ENCODE measurements at regions not wholly inside any gene's neighbourhood (a gene's known extent, or its start where the extent isn't known, plus 50 kb on each side); places are given as distances from the start of the nearest gene placed in this dataset.

- H3K4me1 ChIP-seq (replicated peaks in 1 of 4; ENCODE audit: control insufficient read depth in 3 of 4, insufficient read depth in 4 of 4, low read length in 3 of 4) = no peaks in the 10 kb centered on the region
- no peak overlapping the region for H2BK5ac ChIP-seq (ENCODE audit: low read depth, low read length)
- DNase-seq (ENCODE audit: low read depth in 1 of 2, low spot score in 2 of 2) = no peak
- H3K4ac ChIP-seq (replicated peaks; ENCODE audit: insufficient read length, low read depth, low read length) = no peak overlapping the region
- H3K18ac ChIP-seq (ENCODE audit: extremely low read depth, low read length) = no peak overlapping the region
- no peak overlapping the region for H3K4me3 ChIP-seq (ENCODE audit: extremely low read depth in 1 of 4, insufficient read depth in 2 of 4, low read depth in 3 of 4, low read length in 4 of 4)
- no peaks in the 10 kb centered on the region for H3K23me2 ChIP-seq (ENCODE audit: low read depth, low read length)
- no peak overlapping the region for H2BK120ac ChIP-seq (replicated peaks; ENCODE audit: low read depth, low read length)
- H2BK15ac ChIP-seq (ENCODE audit: low read length) = no peak overlapping the region
- no peak overlapping the region for H4K8ac ChIP-seq (ENCODE audit: extremely low read depth, insufficient read depth, low read length)
- no peaks in the 10 kb centered on the region for H3K36me3 ChIP-seq (ENCODE audit: control insufficient read depth in 2 of 4, insufficient read depth in 4 of 4, low read length in 3 of 4)
- no peak overlapping the region for H2BK12ac ChIP-seq (ENCODE audit: low read depth, low read length)
- no peak overlapping the region for H2BK20ac ChIP-seq (ENCODE audit: low read length)
- H4K91ac ChIP-seq (replicated peaks; ENCODE audit: insufficient read length, low read length) = no peak overlapping the region
- WGBS, 2 experiments (ENCODE audit: extremely low coverage in 1 of 2, insufficient coverage in 1 of 2, insufficient read length in 1 of 2, insufficient replicate concordance in 2 of 2, low coverage in 1 of 2, low lambda C conversion rate in 2 of 2, missing lambda C conversion rate in 1 of 2) = 91% methylated on average over 1 of the region's 1 CpG; no CpG with 5 or more reads in 1 of the 2 experiments
- H3K14ac ChIP-seq (ENCODE audit: insufficient read length) = no peak overlapping the region
- no peak overlapping the region for H3K27ac ChIP-seq (ENCODE audit: low read depth, low read length)
- no peak for FAIRE-seq
- no peaks in the 10 kb centered on the region for H3K79me1 ChIP-seq (ENCODE audit: low read depth, low read length)
- H3K56ac ChIP-seq (replicated peaks; ENCODE audit: insufficient read length, low read depth, low read length) = no peak overlapping the region
- no peak overlapping the region for H3K9ac ChIP-seq (replicated peaks in 1 of 4; ENCODE audit: extremely low read depth in 1 of 4, low read depth in 3 of 4, low read length in 3 of 4)
- ChIA-PET POLR2A (ENCODE audit: partially characterized antibody) (no interaction called here), CTCF (ENCODE audit: partially characterized antibody) (no interaction called here)
- no peaks in the 10 kb centered on the region; a peak in 1 of 4 replicates for H3K9me3 ChIP-seq (ENCODE audit: insufficient read depth in 2 of 2, low read depth in 1 of 2, low read length in 1 of 2)
- TF ChIP-seq KDM1A (IDR thresholded peaks at IDR 0.05; ENCODE audit: borderline replicate concordance, low read length) (no peak), NRF1 (IDR thresholded peaks at IDR 0.05; ENCODE audit: low read depth, low read length) (no peak), EZH2 (IDR thresholded peaks at IDR 0.05; ENCODE audit: low read depth, low read length, severe bottlenecking) (no peak), POLR2A (IDR thresholded peaks at IDR 0.05; ENCODE audit: control extremely low read depth in 1 of 2, low read depth in 2 of 2, low read length in 2 of 2) (no peak), RNF2 (IDR thresholded peaks at IDR 0.05; ENCODE audit: borderline replicate concordance, low read depth, low read length, missing control alignments, poor library complexity, severe bottlenecking) (no peak), SUZ12 (IDR thresholded peaks at IDR 0.05; ENCODE audit: low read length) (no peak)
- H2AK5ac ChIP-seq (ENCODE audit: low read depth, low read length) = no peak overlapping the region
- H3K4me2 ChIP-seq (ENCODE audit: insufficient read depth in 1 of 2, low read depth in 2 of 2, low read length in 2 of 2) = no peak overlapping the region
- H4K20me1 ChIP-seq (replicated peaks in 1 of 2; ENCODE audit: control insufficient read depth in 1 of 2, insufficient read depth in 2 of 2, low read length in 2 of 2) = no peaks in the 10 kb centered on the region
- H3K27me3 ChIP-seq (replicated peaks in 1 of 4; ENCODE audit: control insufficient read depth in 3 of 4, extremely low read depth in 1 of 4, insufficient read depth in 3 of 4, low read length in 3 of 4) = no peaks in the 10 kb centered on the region
- no peaks in the 10 kb centered on the region for H3K79me2 ChIP-seq (ENCODE audit: control insufficient read depth in 1 of 2, insufficient read depth in 2 of 2, low read length in 2 of 2)
- H4K5ac ChIP-seq (ENCODE audit: insufficient read length, low read depth, low read length) = no peak overlapping the region
- no peak overlapping the region for H2AFZ ChIP-seq (ENCODE audit: low read length)
- no peak overlapping the region for H3K23ac ChIP-seq (ENCODE audit: insufficient read length)
Observed at GRCh38 chr18:62464266-62464665, 58.6 kb upstream of the ZCCHC2 start.
